ENCODE measurements at regions not wholly inside any gene's neighbourhood (a gene's known extent, or its start where the extent isn't known, plus 50 kb on each side); places are given as distances from the start of the nearest gene placed in this dataset.

GRCh38 chr3:191065181-191065805 lies 133.7 kb upstream of the OSTN start:
- no peak for DNase-seq (ENCODE audit: low spot score)
- no peak for TF ChIP-seq CTCF (IDR thresholded peaks at IDR 0.05)
- no peaks in the 10 kb centered on the region for H3K4me1 ChIP-seq
- no peaks in the 10 kb centered on the region for H3K27me3 ChIP-seq
- no peak overlapping the region for H3K27ac ChIP-seq
- H3K36me3 ChIP-seq = no peaks in the 10 kb centered on the region
- no peaks in the 10 kb centered on the region for H3K9me3 ChIP-seq
- no peak overlapping the region for H3K4me3 ChIP-seq

- DNase-seq (ENCODE audit: low spot score) = no peak
- TF ChIP-seq CTCF (IDR thresholded peaks at IDR 0.05) = peak; percentile 16 to 68
- Histone ChIP-seq H3K4me3 (no peak overlapping the region), H3K27ac (no peak overlapping the region), H3K27me3 (no peaks in the 10 kb centered on the region), H3K36me3 (no peaks in the 10 kb centered on the region), H3K9me3 (no peaks in the 10 kb centered on the region), H3K4me1 (no peaks in the 10 kb centered on the region)
Measured at GRCh38 chr3:191051037-191051436, 148.0 kb upstream of the OSTN start.

DNA sequence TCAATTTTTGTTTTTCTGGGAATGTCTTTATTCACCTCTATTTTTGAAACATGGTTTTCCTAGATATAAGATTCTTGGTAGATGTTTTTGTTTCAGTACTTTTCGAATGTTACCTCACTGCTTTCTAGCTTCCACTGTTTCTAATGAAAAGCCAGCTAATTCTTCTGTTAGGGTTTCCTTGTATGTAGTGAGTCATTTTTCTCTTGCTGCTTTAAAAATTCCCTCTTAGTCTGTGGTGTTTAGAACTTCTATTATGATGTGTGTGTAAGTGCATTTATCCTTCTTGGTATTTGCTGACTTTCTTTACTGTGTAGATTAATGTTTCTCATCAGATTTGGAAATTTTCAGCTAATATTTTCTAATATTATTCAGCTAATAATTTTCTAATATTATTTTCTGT lies 151.1 kb upstream of the OSTN start:
- no peak overlapping the region for H3K4me3 ChIP-seq
- DNase-seq (ENCODE audit: low spot score) = no peak
- H3K27me3 ChIP-seq = no peaks in the 10 kb centered on the region
- no peak overlapping the region for H3K27ac ChIP-seq
- no peaks in the 10 kb centered on the region for H3K36me3 ChIP-seq
- no peaks in the 10 kb centered on the region for H3K4me1 ChIP-seq
- no peak for TF ChIP-seq CTCF (IDR thresholded peaks at IDR 0.05)
- no peaks in the 10 kb centered on the region for H3K9me3 ChIP-seq

DNA sequence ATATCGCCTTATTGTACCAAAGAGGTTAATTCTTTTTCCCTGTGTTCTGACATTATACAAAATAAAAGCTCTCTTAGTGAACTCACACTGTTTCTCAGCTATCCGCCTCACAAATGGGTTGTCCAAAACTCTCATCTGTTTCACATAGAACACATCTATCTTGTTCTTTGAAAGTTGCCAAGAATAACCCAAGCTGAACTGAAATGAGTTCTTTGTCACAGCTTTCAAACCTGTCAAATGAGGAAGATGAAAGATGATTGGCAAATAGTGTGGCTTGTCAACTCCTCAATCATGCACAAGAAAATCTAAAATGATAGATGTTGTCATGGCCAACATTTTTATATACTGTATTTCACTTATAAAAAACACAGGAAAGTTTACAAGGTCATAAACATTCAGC lies 168.1 kb upstream of the OSTN start:
- Histone ChIP-seq H3K4me3 (no peak overlapping the region), H3K36me3 (no peaks in the 10 kb centered on the region), H3K9me3 (no peaks in the 10 kb centered on the region), H3K27ac (no peak overlapping the region), H3K27me3 (no peaks in the 10 kb centered on the region), H3K4me1 (no peaks in the 10 kb centered on the region)
- DNase-seq (ENCODE audit: low spot score) = no peak
- no peak for TF ChIP-seq CTCF (IDR thresholded peaks at IDR 0.05)

- no peak for TF ChIP-seq CTCF (IDR thresholded peaks at IDR 0.05)
- H3K9me3 ChIP-seq = no peaks in the 10 kb centered on the region
- no peak for DNase-seq (ENCODE audit: low spot score)
- no peaks in the 10 kb centered on the region for H3K4me1 ChIP-seq
- H3K36me3 ChIP-seq = no peaks in the 10 kb centered on the region
- H3K27ac ChIP-seq = no peak overlapping the region
- H3K4me3 ChIP-seq = no peak overlapping the region
- no peaks in the 10 kb centered on the region for H3K27me3 ChIP-seq
Measured at GRCh38 chr3:191030491-191030890, 168.0 kb upstream of the GMNC start.

DNA sequence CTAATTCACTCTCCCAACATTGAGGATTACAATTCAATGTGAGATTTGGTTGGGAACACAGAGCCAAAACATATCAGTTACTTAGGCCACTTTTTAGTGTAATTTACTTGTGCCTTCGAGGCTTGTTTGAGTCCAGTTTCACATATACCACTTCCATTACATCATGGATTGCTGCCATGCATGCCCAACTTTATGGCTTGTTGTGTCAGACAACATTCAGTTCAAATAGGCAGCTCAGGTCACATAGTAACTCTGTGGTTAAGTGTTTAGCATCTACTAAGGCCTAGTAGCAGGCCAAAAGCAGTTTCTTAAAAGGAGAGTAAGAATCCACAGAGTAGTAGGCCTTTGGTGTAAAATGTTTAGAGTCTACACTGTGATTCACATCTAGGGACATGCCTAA lies 164.3 kb upstream of the GMNC start:
- DNase-seq (ENCODE audit: low spot score) = no peak
- no peaks in the 10 kb centered on the region for H3K36me3 ChIP-seq
- no peak overlapping the region for H3K4me3 ChIP-seq
- H3K9me3 ChIP-seq = no peaks in the 10 kb centered on the region
- no peaks in the 10 kb centered on the region for H3K4me1 ChIP-seq
- H3K27me3 ChIP-seq = no peaks in the 10 kb centered on the region
- no peak for TF ChIP-seq CTCF (IDR thresholded peaks at IDR 0.05)
- H3K27ac ChIP-seq = no peak overlapping the region

All from right atrium auricular region (tissue), 2 donors.